ENCODE measurements at regions not wholly inside any gene's neighbourhood (a gene's known extent, or its start where the extent isn't known, plus 50 kb on each side); places are given as distances from the start of the nearest gene placed in this dataset.

DNA sequence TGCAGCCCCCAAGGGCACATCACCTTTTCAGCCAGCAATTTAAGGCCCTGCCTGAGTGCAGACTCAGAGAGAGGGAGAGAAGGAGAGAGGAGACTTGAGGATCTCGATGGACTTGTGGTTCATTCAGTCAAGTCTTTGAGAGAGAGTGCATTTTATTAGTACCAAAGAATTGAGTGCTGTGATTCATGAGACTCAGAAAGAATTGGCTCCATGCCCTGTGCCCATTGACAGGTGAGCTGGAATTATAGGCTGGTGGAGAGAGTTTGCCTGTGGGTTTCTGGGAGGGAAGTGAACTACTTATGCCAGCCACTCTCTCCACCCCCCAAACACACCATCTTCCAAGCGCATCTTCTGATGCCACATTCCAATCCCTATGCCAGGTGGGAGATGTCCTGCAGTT lies 236.8 kb downstream of the MN1 start:
- TF ChIP-seq, protein P1, sequence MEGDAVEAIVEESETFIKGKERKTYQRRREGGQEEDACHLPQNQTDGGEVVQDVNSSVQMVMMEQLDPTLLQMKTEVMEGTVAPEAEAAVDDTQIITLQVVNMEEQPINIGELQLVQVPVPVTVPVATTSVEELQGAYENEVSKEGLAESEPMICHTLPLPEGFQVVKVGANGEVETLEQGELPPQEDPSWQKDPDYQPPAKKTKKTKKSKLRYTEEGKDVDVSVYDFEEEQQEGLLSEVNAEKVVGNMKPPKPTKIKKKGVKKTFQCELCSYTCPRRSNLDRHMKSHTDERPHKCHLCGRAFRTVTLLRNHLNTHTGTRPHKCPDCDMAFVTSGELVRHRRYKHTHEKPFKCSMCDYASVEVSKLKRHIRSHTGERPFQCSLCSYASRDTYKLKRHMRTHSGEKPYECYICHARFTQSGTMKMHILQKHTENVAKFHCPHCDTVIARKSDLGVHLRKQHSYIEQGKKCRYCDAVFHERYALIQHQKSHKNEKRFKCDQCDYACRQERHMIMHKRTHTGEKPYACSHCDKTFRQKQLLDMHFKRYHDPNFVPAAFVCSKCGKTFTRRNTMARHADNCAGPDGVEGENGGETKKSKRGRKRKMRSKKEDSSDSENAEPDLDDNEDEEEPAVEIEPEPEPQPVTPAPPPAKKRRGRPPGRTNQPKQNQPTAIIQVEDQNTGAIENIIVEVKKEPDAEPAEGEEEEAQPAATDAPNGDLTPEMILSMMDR (IDR thresholded peaks at IDR 0.05; ENCODE audit: low read depth, low read length) = no peak
- TF ChIP-seq EZH2phosphoT487 (IDR thresholded peaks at IDR 0.05; ENCODE audit: low read depth) = no peak
